ENCODE measurements at regions not wholly inside any gene's neighbourhood (a gene's known extent, or its start where the extent isn't known, plus 50 kb on each side); places are given as distances from the start of the nearest gene placed in this dataset.

GRCh38 chr5:96336351-96336985 is 96.6 kb downstream of the PCSK1 start:
- no peak overlapping the region for H3K4me3 ChIP-seq (ENCODE audit: low read depth, low read length)
- H3K4me1 ChIP-seq (ENCODE audit: control insufficient read depth, insufficient read depth, low read length), result peaks cover 9% of the 10 kb centered on the region
- no peaks in the 10 kb centered on the region for H3K36me3 ChIP-seq (ENCODE audit: control insufficient read depth in 2 of 2, insufficient read depth in 1 of 2, low read length in 2 of 2)
- no peaks in the 10 kb centered on the region for H3K9me3 ChIP-seq (ENCODE audit: control insufficient read depth, insufficient read depth, low read depth, low read length)
- no peak overlapping the region for H3K27ac ChIP-seq (ENCODE audit: extremely low read depth, low read depth, low read length)
- ChIA-PET CTCF (interaction anchor here (0.6 to 4.6 kb wide), 37 partner anchors 8 to 694 kb away, joined by 3 to 69 read pairs (median 4); partner anchors contain the start of gene ELL2), POLR2A (no interaction called here)
- TF ChIP-seq ZNF654 (tag by site-specific recombination; IDR thresholded peaks at IDR 0.05; ENCODE audit: low read depth) (peak; percentile 81), ZNF837 (tag by site-specific recombination; IDR thresholded peaks at IDR 0.05) (no peak), BCL11B (tag by site-specific recombination; IDR thresholded peaks at IDR 0.05; ENCODE audit: low read depth) (no peak), ZNF423 (tag by site-specific recombination; IDR thresholded peaks at IDR 0.05) (no peak), ZNF792 (tag by site-specific recombination; IDR thresholded peaks at IDR 0.05) (no peak), ZFP37 (tag by site-specific recombination; IDR thresholded peaks at IDR 0.05) (no peak), ZNF214 (tag by site-specific recombination; IDR thresholded peaks at IDR 0.05; ENCODE audit: borderline replicate concordance) (no peak), GLIS2 (tag by site-specific recombination; IDR thresholded peaks at IDR 0.05) (no peak), ZNF2 (tag by site-specific recombination; IDR thresholded peaks at IDR 0.05) (0 out of 2 replicates have a peak, but pooled peaks have one; percentile 29), ZNF350 (tag by site-specific recombination; IDR thresholded peaks at IDR 0.05) (no peak), ZNF223 (tag by site-specific recombination; IDR thresholded peaks at IDR 0.05) (no peak), ZNF335 (tag by site-specific recombination; conservative IDR thresholded peaks at IDR 0.05) (0 out of 2 replicates have a peak, but pooled peaks have one; percentile 15), ZNF768 (tag by site-specific recombination; IDR thresholded peaks at IDR 0.05) (no peak), ZNF292 (tag by site-specific recombination; IDR thresholded peaks at IDR 0.05; ENCODE audit: borderline replicate concordance, low read depth) (no peak), SALL2 (tag by site-specific recombination; IDR thresholded peaks at IDR 0.05; ENCODE audit: borderline replicate concordance) (no peak), ZBTB8A (tag by site-specific recombination; IDR thresholded peaks at IDR 0.05) (no peak), ZNF747 (tag by site-specific recombination; IDR thresholded peaks at IDR 0.05) (no peak), CTCF (tag by site-specific recombination; IDR thresholded peaks at IDR 0.05) (peak; percentile 66), ZNF660 (tag by site-specific recombination; IDR thresholded peaks at IDR 0.05) (peak; percentile 64; the same call in 1 of the 2 replicates), ZNF175 (tag by site-specific recombination; IDR thresholded peaks at IDR 0.05) (no peak), REPIN1 (tag by site-specific recombination; IDR thresholded peaks at IDR 0.05; ENCODE audit: low read depth) (no peak), ZNF274 (IDR thresholded peaks at IDR 0.05; ENCODE audit: low read length) (no peak), ZNF274 (tag by site-specific recombination; IDR thresholded peaks at IDR 0.05; ENCODE audit: borderline replicate concordance) (no peak), ZNF311 (tag by site-specific recombination; IDR thresholded peaks at IDR 0.05; ENCODE audit: borderline replicate concordance) (no peak), ZNF16 (tag by site-specific recombination; IDR thresholded peaks at IDR 0.05; ENCODE audit: low read depth) (no peak), PRDM1 (tag by site-specific recombination; IDR thresholded peaks at IDR 0.05) (no peak), ZNF785 (tag by site-specific recombination; IDR thresholded peaks at IDR 0.05) (no peak), ZNF155 (tag by site-specific recombination; IDR thresholded peaks at IDR 0.05) (no peak), ZNF776 (tag by site-specific recombination; IDR thresholded peaks at IDR 0.05; ENCODE audit: borderline replicate concordance) (no peak)
- TF ChIP-seq, protein P1, sequence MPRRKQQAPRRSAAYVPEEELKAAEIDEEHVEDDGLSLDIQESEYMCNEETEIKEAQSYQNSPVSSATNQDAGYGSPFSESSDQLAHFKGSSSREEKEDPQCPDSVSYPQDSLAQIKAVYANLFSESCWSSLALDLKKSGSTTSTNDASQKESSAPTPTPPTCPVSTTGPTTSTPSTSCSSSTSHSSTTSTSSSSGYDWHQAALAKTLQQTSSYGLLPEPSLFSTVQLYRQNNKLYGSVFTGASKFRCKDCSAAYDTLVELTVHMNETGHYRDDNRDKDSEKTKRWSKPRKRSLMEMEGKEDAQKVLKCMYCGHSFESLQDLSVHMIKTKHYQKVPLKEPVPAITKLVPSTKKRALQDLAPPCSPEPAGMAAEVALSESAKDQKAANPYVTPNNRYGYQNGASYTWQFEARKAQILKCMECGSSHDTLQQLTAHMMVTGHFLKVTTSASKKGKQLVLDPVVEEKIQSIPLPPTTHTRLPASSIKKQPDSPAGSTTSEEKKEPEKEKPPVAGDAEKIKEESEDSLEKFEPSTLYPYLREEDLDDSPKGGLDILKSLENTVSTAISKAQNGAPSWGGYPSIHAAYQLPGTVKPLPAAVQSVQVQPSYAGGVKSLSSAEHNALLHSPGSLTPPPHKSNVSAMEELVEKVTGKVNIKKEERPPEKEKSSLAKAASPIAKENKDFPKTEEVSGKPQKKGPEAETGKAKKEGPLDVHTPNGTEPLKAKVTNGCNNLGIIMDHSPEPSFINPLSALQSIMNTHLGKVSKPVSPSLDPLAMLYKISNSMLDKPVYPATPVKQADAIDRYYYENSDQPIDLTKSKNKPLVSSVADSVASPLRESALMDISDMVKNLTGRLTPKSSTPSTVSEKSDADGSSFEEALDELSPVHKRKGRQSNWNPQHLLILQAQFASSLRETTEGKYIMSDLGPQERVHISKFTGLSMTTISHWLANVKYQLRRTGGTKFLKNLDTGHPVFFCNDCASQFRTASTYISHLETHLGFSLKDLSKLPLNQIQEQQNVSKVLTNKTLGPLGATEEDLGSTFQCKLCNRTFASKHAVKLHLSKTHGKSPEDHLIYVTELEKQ (tag by site-specific recombination; IDR thresholded peaks at IDR 0.05; ENCODE audit: borderline replicate concordance), result no peak
- TF ChIP-seq, protein P2, sequence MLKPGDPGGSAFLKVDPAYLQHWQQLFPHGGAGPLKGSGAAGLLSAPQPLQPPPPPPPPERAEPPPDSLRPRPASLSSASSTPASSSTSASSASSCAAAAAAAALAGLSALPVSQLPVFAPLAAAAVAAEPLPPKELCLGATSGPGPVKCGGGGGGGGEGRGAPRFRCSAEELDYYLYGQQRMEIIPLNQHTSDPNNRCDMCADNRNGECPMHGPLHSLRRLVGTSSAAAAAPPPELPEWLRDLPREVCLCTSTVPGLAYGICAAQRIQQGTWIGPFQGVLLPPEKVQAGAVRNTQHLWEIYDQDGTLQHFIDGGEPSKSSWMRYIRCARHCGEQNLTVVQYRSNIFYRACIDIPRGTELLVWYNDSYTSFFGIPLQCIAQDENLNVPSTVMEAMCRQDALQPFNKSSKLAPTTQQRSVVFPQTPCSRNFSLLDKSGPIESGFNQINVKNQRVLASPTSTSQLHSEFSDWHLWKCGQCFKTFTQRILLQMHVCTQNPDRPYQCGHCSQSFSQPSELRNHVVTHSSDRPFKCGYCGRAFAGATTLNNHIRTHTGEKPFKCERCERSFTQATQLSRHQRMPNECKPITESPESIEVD (tag by site-specific recombination; IDR thresholded peaks at IDR 0.05), result no peak
- TF ChIP-seq, protein P3, sequence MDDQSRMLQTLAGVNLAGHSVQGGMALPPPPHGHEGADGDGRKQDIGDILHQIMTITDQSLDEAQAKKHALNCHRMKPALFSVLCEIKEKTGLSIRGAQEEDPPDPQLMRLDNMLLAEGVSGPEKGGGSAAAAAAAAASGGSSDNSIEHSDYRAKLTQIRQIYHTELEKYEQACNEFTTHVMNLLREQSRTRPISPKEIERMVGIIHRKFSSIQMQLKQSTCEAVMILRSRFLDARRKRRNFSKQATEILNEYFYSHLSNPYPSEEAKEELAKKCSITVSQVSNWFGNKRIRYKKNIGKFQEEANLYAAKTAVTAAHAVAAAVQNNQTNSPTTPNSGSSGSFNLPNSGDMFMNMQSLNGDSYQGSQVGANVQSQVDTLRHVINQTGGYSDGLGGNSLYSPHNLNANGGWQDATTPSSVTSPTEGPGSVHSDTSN (CRISPR knock-in tag; IDR thresholded peaks at IDR 0.05), result no peak
